ENCODE measurements at regions not wholly inside any gene's neighbourhood (a gene's known extent, or its start where the extent isn't known, plus 50 kb on each side); places are given as distances from the start of the nearest gene placed in this dataset.

- Histone ChIP-seq H3K27ac (ENCODE audit: low read depth in 2 of 2, low read length in 2 of 2) (no peak overlapping the region), H3K9me3 (ENCODE audit: control insufficient read depth in 2 of 3, insufficient read depth in 1 of 3, low read length in 3 of 3) (no peaks in the 10 kb centered on the region), H3K9ac (ENCODE audit: low read length in 3 of 3) (no peak overlapping the region), H3K27me3 (ENCODE audit: control insufficient read depth, insufficient read depth, low read length) (no peaks in the 10 kb centered on the region), H3K36me3 (ENCODE audit: control insufficient read depth in 2 of 3, insufficient read depth in 3 of 3, low read length in 3 of 3) (no peaks in the 10 kb centered on the region), H3K4me1 (ENCODE audit: control insufficient read depth in 2 of 3, insufficient read depth in 2 of 3, low read depth in 1 of 3, low read length in 3 of 3) (peaks cover 2 to 15% (median 2%) of the 10 kb centered on the region in 3 donors), H3K4me3 (ENCODE audit: low read length in 3 of 3) (no peak overlapping the region)
- no peak for DNase-seq
- intact Hi-C loops (cut with DNase I), result no loop called here
- FAIRE-seq, result no peak
- no peak for TF ChIP-seq CTCF (IDR thresholded peaks at IDR 0.05; ENCODE audit: borderline replicate concordance, extremely low read depth, insufficient read depth)
Observed at GRCh38 chr21:15134701-15135470, 70.1 kb upstream of the NRIP1 start.

GRCh38 chr21:15135867-15136629 lies 71.2 kb upstream of the NRIP1 start:
- Histone ChIP-seq H3K4me3 (ENCODE audit: low read length in 3 of 3) (no peak overlapping the region), H3K36me3 (ENCODE audit: control insufficient read depth in 2 of 3, insufficient read depth in 3 of 3, low read length in 3 of 3) (no peaks in the 10 kb centered on the region), H3K27me3 (ENCODE audit: control insufficient read depth, insufficient read depth, low read length) (no peaks in the 10 kb centered on the region), H3K4me1 (ENCODE audit: control insufficient read depth in 2 of 3, insufficient read depth in 2 of 3, low read depth in 1 of 3, low read length in 3 of 3) (peaks cover 6 to 26% (median 12%) of the 10 kb centered on the region in 3 donors), H3K27ac (ENCODE audit: low read depth in 2 of 2, low read length in 2 of 2) (no peak overlapping the region), H3K9me3 (ENCODE audit: control insufficient read depth in 2 of 3, insufficient read depth in 1 of 3, low read length in 3 of 3) (no peaks in the 10 kb centered on the region), H3K9ac (ENCODE audit: low read length in 3 of 3) (no peak overlapping the region)
- DNase-seq (no peak), FAIRE-seq (no peak)
- intact Hi-C loops (cut with DNase I), result no loop called here
- no peak for TF ChIP-seq CTCF (IDR thresholded peaks at IDR 0.05; ENCODE audit: borderline replicate concordance, extremely low read depth, insufficient read depth)

- FAIRE-seq, result no peak
- Histone ChIP-seq H3K4me1 (ENCODE audit: control insufficient read depth in 2 of 3, insufficient read depth in 2 of 3, low read depth in 1 of 3, low read length in 3 of 3) (peaks cover 8 to 29% (median 12%) of the 10 kb centered on the region in 3 donors), H3K9ac (ENCODE audit: low read length in 3 of 3) (no peak overlapping the region), H3K4me3 (ENCODE audit: low read length in 3 of 3) (no peak overlapping the region), H3K36me3 (ENCODE audit: control insufficient read depth in 2 of 3, insufficient read depth in 3 of 3, low read length in 3 of 3) (no peaks in the 10 kb centered on the region), H3K9me3 (ENCODE audit: control insufficient read depth in 2 of 3, insufficient read depth in 1 of 3, low read length in 3 of 3) (no peaks in the 10 kb centered on the region), H3K27ac (ENCODE audit: low read depth in 2 of 2, low read length in 2 of 2) (no peak overlapping the region), H3K27me3 (ENCODE audit: control insufficient read depth, insufficient read depth, low read length) (no peaks in the 10 kb centered on the region)
- TF ChIP-seq CTCF (IDR thresholded peaks at IDR 0.05; ENCODE audit: borderline replicate concordance, extremely low read depth, insufficient read depth), result no peak
- DNase-seq, result peak in 3 of 5 donors; percentile 21 to 68 (median 43)
- intact Hi-C loops (cut with DNase I), result no loop called here
Observed at GRCh38 chr21:15138490-15138889, 73.7 kb upstream of the NRIP1 start.

Measured in kidney (tissue), 13 donors.